ENCODE measurements at regions not wholly inside any gene's neighbourhood (a gene's known extent, or its start where the extent isn't known, plus 50 kb on each side); places are given as distances from the start of the nearest gene placed in this dataset.

DNA sequence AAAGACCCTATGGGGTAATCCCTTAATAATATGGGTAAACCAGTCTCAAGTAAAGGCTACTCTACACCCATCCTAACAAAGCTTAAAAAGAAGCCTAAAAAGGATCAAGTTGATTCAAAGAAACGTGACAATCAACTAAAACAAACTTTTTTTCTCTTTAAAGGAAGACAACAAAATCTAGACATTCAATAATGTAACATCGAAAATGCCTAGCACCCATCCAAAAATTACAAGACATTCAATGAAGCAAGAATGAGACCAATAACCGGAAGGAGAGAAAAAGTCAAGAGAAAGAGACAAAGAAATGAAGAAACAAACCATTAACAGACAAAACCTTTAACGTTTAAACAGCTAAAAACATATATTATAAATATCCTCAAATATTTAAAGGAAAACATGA, 143.8 kb upstream of the VASH1 start:
- FAIRE-seq (no peak), DNase-seq (ENCODE audit: low read depth, low spot score) (no peak)
- no TSS peak for BruUV-seq (replicated peaks)
- H3K79me2 ChIP-seq (ENCODE audit: control insufficient read depth, insufficient read depth, low read length), result no peaks in the 10 kb centered on the region
- no peak overlapping the region for H3K27ac ChIP-seq (ENCODE audit: insufficient read depth, low read depth, low read length)
- dilution Hi-C loops (cut with MboI; ENCODE audit: extremely low pct_ligation_motif_present, low sequenced_read_pairs), result no loop called here
- no peaks in the 10 kb centered on the region for H3K4me1 ChIP-seq (ENCODE audit: control insufficient read depth, extremely low read depth, insufficient read depth, low read length)
- H3K9me1 ChIP-seq (replicated peaks; ENCODE audit: control insufficient read depth, extremely low read depth, insufficient read depth, low read length), result no peaks in the 10 kb centered on the region
- H3K4me2 ChIP-seq (ENCODE audit: insufficient read depth, low read length), result no peak overlapping the region
- no peaks in the 10 kb centered on the region for H3K36me3 ChIP-seq (ENCODE audit: control insufficient read depth in 2 of 2, extremely low read depth in 1 of 2, insufficient read depth in 2 of 2, low read length in 2 of 2)
- H3K27me3 ChIP-seq (ENCODE audit: control insufficient read depth in 2 of 2, insufficient read depth in 2 of 2, low read length in 2 of 2), result peaks cover 0 to 2% of the 10 kb centered on the region in 2 experiments
- H3K9me3 ChIP-seq (replicated peaks; ENCODE audit: control insufficient read depth, insufficient read depth, low read length), result no peaks in the 10 kb centered on the region
- no peak overlapping the region for H3K9ac ChIP-seq (replicated peaks; ENCODE audit: extremely low read depth, insufficient read depth, low read length)
- H4K20me1 ChIP-seq (replicated peaks; ENCODE audit: control insufficient read depth, extremely low read depth, insufficient read depth, low read length), result no peaks in the 10 kb centered on the region
- H3K4me3 ChIP-seq (replicated peaks in 1 of 3; ENCODE audit: insufficient read depth in 1 of 3, low read depth in 1 of 3, low read length in 3 of 3), result no peak overlapping the region
- ChIA-PET POLR2A (no interaction called here), CTCF (interaction anchor here (0.8 to 1.1 kb wide), 2 partner anchors 20 to 31 kb away, joined by 3 read pairs; no protein-coding TSS in a partner anchor)
- H2AFZ ChIP-seq (ENCODE audit: low read depth, low read length), result no peak overlapping the region
- intact Hi-C loops (cut with micrococcal nuclease), result no loop called here
- TF ChIP-seq, protein P1, sequence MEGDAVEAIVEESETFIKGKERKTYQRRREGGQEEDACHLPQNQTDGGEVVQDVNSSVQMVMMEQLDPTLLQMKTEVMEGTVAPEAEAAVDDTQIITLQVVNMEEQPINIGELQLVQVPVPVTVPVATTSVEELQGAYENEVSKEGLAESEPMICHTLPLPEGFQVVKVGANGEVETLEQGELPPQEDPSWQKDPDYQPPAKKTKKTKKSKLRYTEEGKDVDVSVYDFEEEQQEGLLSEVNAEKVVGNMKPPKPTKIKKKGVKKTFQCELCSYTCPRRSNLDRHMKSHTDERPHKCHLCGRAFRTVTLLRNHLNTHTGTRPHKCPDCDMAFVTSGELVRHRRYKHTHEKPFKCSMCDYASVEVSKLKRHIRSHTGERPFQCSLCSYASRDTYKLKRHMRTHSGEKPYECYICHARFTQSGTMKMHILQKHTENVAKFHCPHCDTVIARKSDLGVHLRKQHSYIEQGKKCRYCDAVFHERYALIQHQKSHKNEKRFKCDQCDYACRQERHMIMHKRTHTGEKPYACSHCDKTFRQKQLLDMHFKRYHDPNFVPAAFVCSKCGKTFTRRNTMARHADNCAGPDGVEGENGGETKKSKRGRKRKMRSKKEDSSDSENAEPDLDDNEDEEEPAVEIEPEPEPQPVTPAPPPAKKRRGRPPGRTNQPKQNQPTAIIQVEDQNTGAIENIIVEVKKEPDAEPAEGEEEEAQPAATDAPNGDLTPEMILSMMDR (IDR thresholded peaks at IDR 0.05; ENCODE audit: extremely low read depth in 1 of 2, insufficient read depth in 1 of 2, low read depth in 1 of 2, low read length in 2 of 2), result no peak
- TF ChIP-seq FOS (IDR thresholded peaks at IDR 0.05; ENCODE audit: borderline replicate concordance, insufficient read depth, low read length), result no peak
- no peak for TF ChIP-seq MYC (IDR thresholded peaks at IDR 0.05; ENCODE audit: low read depth, low read length)
- TF ChIP-seq EZH2 (IDR thresholded peaks at IDR 0.05; ENCODE audit: borderline replicate concordance, low read depth, low read length, severe bottlenecking), result no peak
- no peak for TF ChIP-seq POLR2AphosphoS5 (IDR thresholded peaks at IDR 0.05; ENCODE audit: insufficient read depth, low read depth, low read length)
- no peak for TF ChIP-seq POLR2A (IDR thresholded peaks at IDR 0.05; ENCODE audit: low read depth, low read length)
- TF ChIP-seq JUN (IDR thresholded peaks at IDR 0.05; ENCODE audit: borderline replicate concordance, insufficient read depth, insufficient read length, low read depth), result no peak
- TF ChIP-seq, protein P2, sequence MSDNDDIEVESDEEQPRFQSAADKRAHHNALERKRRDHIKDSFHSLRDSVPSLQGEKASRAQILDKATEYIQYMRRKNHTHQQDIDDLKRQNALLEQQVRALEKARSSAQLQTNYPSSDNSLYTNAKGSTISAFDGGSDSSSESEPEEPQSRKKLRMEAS (IDR thresholded peaks at IDR 0.05; ENCODE audit: insufficient read depth, insufficient read length), result no peak
- no peak for TF ChIP-seq GATA2 (IDR thresholded peaks at IDR 0.05; ENCODE audit: insufficient read depth, insufficient read length, low read depth, low read length)
